ENCODE measurements at regions not wholly inside any gene's neighbourhood (a gene's known extent, or its start where the extent isn't known, plus 50 kb on each side); places are given as distances from the start of the nearest gene placed in this dataset.
A peak's percentile ranks its signal among the peaks of the same experiment; 100 is the strongest.

DNA sequence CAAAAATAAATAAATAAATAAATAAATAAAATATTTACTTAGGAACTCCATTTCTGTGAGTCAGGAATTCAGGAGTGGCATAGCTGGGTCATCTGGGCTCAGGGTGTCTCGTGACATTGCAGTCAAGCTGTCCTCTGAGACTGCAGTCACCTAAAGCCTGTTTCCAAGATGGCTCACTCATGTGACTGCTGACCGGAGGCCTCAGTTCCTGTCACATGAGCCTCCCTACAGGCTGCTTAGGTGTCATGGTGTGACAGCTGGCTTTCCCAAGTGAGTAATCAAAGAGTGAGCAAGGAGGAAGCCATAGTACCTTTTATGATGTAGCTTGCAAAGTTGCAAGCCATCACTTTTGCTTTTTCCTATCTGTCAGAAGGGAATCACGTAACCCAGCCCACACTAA lies 128.6 kb upstream of the KCTD7 start:
- no peak overlapping the region for H3K9ac ChIP-seq (ENCODE audit: control insufficient read depth, insufficient read depth, low read length)
- BruUV-seq (replicated peaks) = no TSS peak
- SMC1A ChIA-PET (ENCODE audit: uncharacterized antibody, unreplicated experiment) = no interaction called here
- no peaks in the 10 kb centered on the region for H3K36me3 ChIP-seq (ENCODE audit: control insufficient read depth in 2 of 2, insufficient read depth in 2 of 2, low read length in 1 of 2)
- FAIRE-seq = no peak
- intact Hi-C loops (cut with micrococcal nuclease; ENCODE audit: unreplicated experiment) = no loop called here
- H2AFZ ChIP-seq (ENCODE audit: control insufficient read depth, low read depth, low read length) = no peak overlapping the region
- peak; percentile 76 for ATAC-seq
- H3K4me1 ChIP-seq (ENCODE audit: control insufficient read depth, insufficient read depth, low read length) = no peaks in the 10 kb centered on the region
- no peaks in the 10 kb centered on the region for H3K27me3 ChIP-seq (replicated peaks in 1 of 2; ENCODE audit: control insufficient read depth in 2 of 2, insufficient read depth in 2 of 2, low read length in 1 of 2)
- in situ Hi-C loops (cut with MboI) = no loop called here
- no peak overlapping the region for H3K27ac ChIP-seq (ENCODE audit: control insufficient read depth, insufficient read depth)
- TF ChIP-seq, protein P1, sequence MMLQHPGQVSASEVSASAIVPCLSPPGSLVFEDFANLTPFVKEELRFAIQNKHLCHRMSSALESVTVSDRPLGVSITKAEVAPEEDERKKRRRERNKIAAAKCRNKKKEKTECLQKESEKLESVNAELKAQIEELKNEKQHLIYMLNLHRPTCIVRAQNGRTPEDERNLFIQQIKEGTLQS (IDR thresholded peaks at IDR 0.05; ENCODE audit: borderline replicate concordance, extremely low read depth, low read depth, low read length) = 0 out of 2 replicates have a peak, but pooled peaks have one; percentile 21
- TF ChIP-seq CHD4 (IDR thresholded peaks at IDR 0.05) (no peak), YY1 (IDR thresholded peaks at IDR 0.05; ENCODE audit: low read depth, low read length) (peak; percentile 77), RAD51 (IDR thresholded peaks at IDR 0.05) (peak; percentile 48; the same call in 1 of the 2 replicates)
- TF ChIP-seq, protein P2, sequence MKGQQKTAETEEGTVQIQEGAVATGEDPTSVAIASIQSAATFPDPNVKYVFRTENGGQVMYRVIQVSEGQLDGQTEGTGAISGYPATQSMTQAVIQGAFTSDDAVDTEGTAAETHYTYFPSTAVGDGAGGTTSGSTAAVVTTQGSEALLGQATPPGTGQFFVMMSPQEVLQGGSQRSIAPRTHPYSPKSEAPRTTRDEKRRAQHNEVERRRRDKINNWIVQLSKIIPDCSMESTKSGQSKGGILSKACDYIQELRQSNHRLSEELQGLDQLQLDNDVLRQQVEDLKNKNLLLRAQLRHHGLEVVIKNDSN (IDR thresholded peaks at IDR 0.05; ENCODE audit: borderline replicate concordance, extremely low read length, insufficient read depth, low read depth, low read length) = peak; percentile 50
- TF ChIP-seq, protein P3, sequence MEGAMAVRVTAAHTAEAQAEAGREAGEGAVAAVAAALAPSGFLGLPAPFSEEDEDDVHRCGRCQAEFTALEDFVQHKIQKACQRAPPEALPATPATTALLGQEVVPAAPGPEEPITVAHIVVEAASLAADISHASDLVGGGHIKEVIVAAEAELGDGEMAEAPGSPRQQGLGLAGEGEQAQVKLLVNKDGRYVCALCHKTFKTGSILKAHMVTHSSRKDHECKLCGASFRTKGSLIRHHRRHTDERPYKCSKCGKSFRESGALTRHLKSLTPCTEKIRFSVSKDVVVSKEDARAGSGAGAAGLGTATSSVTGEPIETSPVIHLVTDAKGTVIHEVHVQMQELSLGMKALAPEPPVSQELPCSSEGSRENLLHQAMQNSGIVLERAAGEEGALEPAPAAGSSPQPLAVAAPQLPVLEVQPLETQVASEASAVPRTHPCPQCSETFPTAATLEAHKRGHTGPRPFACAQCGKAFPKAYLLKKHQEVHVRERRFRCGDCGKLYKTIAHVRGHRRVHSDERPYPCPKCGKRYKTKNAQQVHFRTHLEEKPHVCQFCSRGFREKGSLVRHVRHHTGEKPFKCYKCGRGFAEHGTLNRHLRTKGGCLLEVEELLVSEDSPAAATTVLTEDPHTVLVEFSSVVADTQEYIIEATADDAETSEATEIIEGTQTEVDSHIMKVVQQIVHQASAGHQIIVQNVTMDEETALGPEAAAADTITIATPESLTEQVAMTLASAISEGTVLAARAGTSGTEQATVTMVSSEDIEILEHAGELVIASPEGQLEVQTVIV (IDR thresholded peaks at IDR 0.05; ENCODE audit: borderline replicate concordance, partially characterized antibody) = no peak
- RAD21 ChIA-PET (ENCODE audit: unreplicated experiment) = no interaction called here
- CTCF ChIA-PET = no interaction called here
- no peaks in the 10 kb centered on the region for H3K79me2 ChIP-seq (ENCODE audit: control insufficient read depth, insufficient read depth, low read length)
- no peaks in the 10 kb centered on the region for H4K20me1 ChIP-seq (ENCODE audit: control insufficient read depth, insufficient read depth)
- no peak overlapping the region for H3K4me2 ChIP-seq (ENCODE audit: control insufficient read depth, insufficient read depth)
- no peaks in the 10 kb centered on the region for H3K9me3 ChIP-seq (replicated peaks; ENCODE audit: control insufficient read depth, insufficient read depth, low read length)
- no peak for DNase-seq (ENCODE audit: low read depth, low spot score)
- H3K4me3 ChIP-seq = no peak overlapping the region
- POLR2A ChIA-PET = interaction anchor here (0.6 kb wide), 1 partner anchor 154 kb away, joined by 3 read pairs; no protein-coding TSS in a partner anchor
- WGBS (ENCODE audit: insufficient coverage, insufficient replicate concordance, low lambda C conversion rate, missing lambda C conversion rate) = 85% methylated on average over 3 of the region's 3 CpGs

Measured in GM12878 (cell line).